Glomerular endothelial cell (primary cell): ENCODE measurements at regions not wholly inside any gene's neighbourhood (a gene's known extent, or its start where the extent isn't known, plus 50 kb on each side); places are given as distances from the start of the nearest gene placed in this dataset.
"Not testable (repeated sequence)": the region's sequence is repeated elsewhere in the genome, so short reads cannot be mapped to it uniquely, and the experiment has no call there.

Source experiments
- DNase-seq: peaks from one replicate; pipeline ENCODE4 v3.0.0-alpha.2; 2011; ENCODE audit warnings: low read depth, low spot score; ENCODE audit errors: extremely low read depth

- no peak for DNase-seq
These were observed 153.7 kb upstream of the SFSWAP start for GRCh38 chr12:131557078-131557709.

GRCh38 chr12:131559517-131560516 is 151.1 kb upstream of the SFSWAP start:
- DNase-seq: no peak

DNA sequence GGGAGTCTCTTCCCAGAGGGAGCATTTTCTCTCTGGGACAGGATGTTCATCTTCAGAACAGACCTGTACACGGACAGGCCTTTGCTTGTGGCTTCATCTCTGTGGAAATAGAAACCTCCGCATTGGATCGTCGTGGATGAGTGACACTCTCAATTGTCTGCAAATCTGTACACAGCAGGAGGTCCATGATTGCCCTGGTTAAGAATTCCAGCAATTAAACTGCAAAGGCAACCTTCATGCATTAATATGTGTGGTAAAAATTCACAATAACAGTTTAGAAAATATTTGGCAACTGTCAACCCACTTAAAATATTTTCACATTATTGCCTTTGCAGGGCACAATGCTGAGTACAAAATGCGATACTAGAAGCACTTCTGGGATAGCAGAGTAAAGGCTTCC is 149.8 kb upstream of the SFSWAP start:
- DNase-seq: no peak

- DNase-seq: no peak
These were observed 148.8 kb upstream of the SFSWAP start for GRCh38 chr12:131561891-131562684.

GRCh38 chr12:131564138-131564727 is 146.7 kb upstream of the SFSWAP start:
- not testable (repeated sequence) for DNase-seq

DNA sequence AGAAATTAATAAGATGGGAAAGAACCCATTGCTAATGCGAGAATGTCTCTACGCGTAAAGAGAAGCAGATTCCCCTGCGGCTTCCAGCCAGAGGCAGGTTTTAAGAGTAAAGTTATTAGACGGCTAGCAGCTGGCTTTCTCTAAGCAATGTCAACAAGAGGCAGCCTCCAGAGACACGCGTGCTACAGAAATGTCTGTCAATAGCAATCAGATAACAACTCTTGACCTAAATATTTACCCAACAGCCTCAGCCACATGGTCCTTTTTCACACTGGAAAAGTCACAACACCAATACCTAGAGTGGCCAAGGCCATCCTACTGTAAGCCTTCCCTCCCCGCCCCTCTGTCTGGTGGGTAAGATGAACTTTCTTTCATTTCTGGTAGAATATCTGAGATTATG is 146.0 kb upstream of the SFSWAP start:
- DNase-seq: no peak

- DNase-seq: no peak
These were observed 145.4 kb upstream of the SFSWAP start for GRCh38 chr12:131565267-131566015.

DNA sequence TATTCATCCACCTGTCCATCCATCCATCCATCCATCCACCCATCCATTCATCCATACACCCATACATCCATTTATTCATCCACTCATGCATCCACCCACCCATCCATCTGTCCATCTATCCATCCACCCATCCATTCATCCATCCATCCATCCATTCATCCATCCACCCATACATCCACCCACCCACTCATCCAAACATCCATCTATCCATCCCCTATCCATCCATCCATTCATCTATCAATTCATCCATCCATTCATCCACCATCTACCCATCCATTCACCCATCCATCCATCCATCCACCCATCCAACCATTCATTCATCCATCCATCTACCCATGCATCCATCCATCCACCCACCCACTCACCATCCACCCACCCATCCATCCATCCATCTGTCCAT is 142.6 kb upstream of the SFSWAP start:
- DNase-seq: no peak

DNA sequence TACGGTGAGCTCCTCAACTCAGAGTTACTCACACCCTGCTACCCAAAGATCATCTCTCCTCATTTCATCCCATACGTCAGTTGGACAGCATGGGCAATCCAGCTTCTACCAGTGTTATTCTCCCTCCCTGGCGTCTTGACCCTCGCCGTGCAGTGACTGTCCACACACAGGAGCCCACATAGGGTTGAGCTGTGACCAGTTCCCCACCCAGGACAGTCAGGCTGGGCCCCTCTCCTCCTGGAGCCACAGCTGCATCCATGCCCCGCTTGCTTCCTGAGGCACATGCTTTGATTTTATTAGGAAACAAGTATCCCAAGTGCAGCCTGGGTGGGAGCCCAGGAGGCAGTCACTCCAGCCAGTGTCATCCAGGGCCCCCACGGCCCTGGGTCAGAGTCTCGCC is 140.3 kb upstream of the SFSWAP start:
- DNase-seq: no peak

- no peak for DNase-seq
These were observed 139.1 kb upstream of the SFSWAP start for GRCh38 chr12:131571827-131572226.

GRCh38 chr12:131572626-131573025 is 138.3 kb upstream of the SFSWAP start:
- DNase-seq: no peak

- DNase-seq: no peak
These were observed 137.1 kb upstream of the SFSWAP start for GRCh38 chr12:131573631-131574394.

- no peak for DNase-seq
These were observed 136.5 kb upstream of the SFSWAP start for GRCh38 chr12:131574395-131574771.

- no peak for DNase-seq
These were observed 135.5 kb upstream of the SFSWAP start for GRCh38 chr12:131575371-131575770.

DNA sequence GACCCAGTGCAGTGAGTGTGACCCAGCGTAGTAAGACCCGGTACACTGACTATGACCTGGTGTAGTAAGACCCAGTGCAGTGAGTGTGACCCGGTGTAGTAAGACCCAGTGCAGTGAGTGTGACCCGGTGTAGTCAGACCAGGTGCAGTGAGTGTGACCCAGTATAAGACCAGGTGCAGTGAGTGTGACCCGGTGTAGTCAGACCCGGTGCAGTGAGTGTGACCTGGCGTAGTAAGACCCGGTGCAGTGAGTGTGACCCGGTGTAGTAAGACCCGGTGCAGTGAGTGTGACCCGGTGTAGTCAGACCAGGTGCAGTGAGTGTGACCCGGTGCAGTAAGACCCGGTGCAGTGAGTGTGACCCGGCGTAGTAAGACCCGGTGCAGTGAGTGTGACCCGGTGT is 134.2 kb upstream of the SFSWAP start:
- DNase-seq: not testable (repeated sequence)

DNA sequence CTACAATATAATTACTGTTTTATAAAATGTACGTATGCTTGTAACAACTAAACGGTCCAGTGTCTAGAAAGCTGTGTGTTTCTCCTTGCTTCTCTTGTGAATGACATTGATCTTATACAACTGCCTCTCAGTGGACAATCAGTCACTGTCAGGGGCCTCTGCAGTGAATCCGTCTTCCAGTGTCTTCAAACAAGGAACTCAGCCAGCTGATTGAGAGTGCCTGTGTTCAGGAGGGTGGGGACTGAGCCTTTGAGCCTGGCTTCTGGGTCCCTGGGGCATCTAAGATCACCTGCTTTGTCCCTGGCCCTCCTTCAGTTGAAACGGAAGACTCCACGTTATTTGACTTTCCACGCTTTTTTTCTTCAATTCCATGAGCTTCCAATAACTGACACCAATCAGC is 133.1 kb upstream of the SFSWAP start:
- DNase-seq: no peak

GRCh38 chr12:131578828-131579470 is 131.9 kb upstream of the SFSWAP start:
- no peak for DNase-seq

GRCh38 chr12:131583090-131583712 is 127.7 kb upstream of the SFSWAP start:
- no peak for DNase-seq
